Ishikawa (cell line): ENCODE measurements at regions not wholly inside any gene's neighbourhood (a gene's known extent, or its start where the extent isn't known, plus 50 kb on each side); places are given as distances from the start of the nearest gene placed in this dataset.

Experiments
- CEBPB ChIP-seq: IDR thresholded peaks from 2 replicates; pipeline ENCODE4 v1.6.1; 2012
- CREB1 ChIP-seq: IDR thresholded peaks from 2 replicates; pipeline ENCODE4 v1.6.1; 2012; ENCODE audit warnings: low read depth
- EGR1 ChIP-seq: IDR thresholded peaks from 2 replicates; pipeline ENCODE4 v1.6.1; 2012
- EP300 ChIP-seq: IDR thresholded peaks from 2 replicates; pipeline ENCODE4 v1.6.1; 2012; ENCODE audit warnings: borderline replicate concordance
- FOXM1 ChIP-seq: IDR thresholded peaks from 2 replicates; pipeline ENCODE4 v1.6.1; 2012; ENCODE audit warnings: low read depth, borderline replicate concordance
- MAX ChIP-seq: IDR thresholded peaks from 2 replicates; pipeline ENCODE4 v1.6.1; 2012
- NFIC ChIP-seq: IDR thresholded peaks from 2 replicates; pipeline ENCODE4 v1.6.1; 2012
- RAD21 ChIP-seq: IDR thresholded peaks from 2 replicates; pipeline ENCODE4 v1.6.1; 2012; ENCODE audit warnings: low read depth
- TAF1 ChIP-seq: IDR thresholded peaks from 2 replicates; pipeline ENCODE4 v1.6.1; 2012; ENCODE audit warnings: low read depth, mild to moderate bottlenecking
- TCF12 ChIP-seq: IDR thresholded peaks from 2 replicates; pipeline ENCODE4 v1.6.1; 2012; ENCODE audit warnings: low read depth
- TEAD4 ChIP-seq: IDR thresholded peaks from 2 replicates; pipeline ENCODE4 v1.6.1; 2012
- USF1 ChIP-seq: IDR thresholded peaks from 2 replicates; pipeline ENCODE4 v1.6.1; 2012
- YY1 ChIP-seq: IDR thresholded peaks from 2 replicates; pipeline ENCODE4 v1.6.1; 2012; ENCODE audit warnings: low read depth
- ZBTB7A ChIP-seq: IDR thresholded peaks from 2 replicates; pipeline ENCODE4 v1.6.1; 2012; ENCODE audit warnings: low read depth
- TF ChIP-seq, protein P1 (sequence below): IDR thresholded peaks from 2 replicates; pipeline ENCODE4 v1.6.1; 2012; ENCODE audit warnings: low read depth, mild to moderate bottlenecking

GRCh38 chr5:77569409-77569808, 69.1 kb downstream of the OTP start:
- TF ChIP-seq YY1 (no peak), RAD21 (no peak), NFIC (no peak), CREB1 (no peak), CEBPB (no peak)

DNA sequence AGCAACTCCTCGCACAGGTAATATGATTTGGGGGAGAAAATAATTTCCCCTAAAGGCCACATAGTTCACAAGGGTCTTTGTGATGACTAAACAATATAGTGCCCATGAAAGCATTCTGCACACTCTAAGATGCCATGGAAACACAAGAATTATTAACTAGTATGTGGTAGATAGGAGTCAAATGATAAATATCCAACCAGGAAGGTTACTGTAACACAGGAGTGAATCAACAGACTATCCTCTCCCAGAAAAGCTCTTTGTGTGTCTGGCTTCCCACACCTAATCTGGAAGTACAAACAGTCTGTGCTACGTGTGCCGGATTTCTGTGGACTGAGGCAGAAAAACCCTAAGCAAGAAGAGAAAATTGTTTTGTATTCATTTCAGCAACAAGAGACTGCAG, 70.0 kb downstream of the OTP start:
- TF ChIP-seq YY1, result no peak

DNA sequence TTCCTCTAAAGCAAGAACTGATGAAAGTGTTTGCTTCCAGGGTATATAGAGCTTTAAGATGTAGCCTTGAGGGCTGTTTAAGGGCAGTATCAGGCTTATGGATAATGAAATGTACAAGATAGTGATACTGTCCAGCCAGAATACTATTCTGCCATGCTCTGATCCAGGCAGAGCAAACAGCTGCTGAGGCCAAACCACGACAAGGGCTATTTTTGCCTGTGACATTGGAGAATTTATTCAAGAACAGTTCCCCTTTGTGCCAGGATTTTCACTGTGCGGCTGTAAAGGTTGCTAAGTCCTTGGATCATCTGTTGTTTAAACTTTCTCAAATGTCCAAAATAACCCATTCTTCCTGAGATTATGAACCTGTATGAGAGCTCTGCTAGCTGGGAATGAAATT, 70.4 kb downstream of the OTP start:
- TF ChIP-seq FOXM1 (no peak), EGR1 (no peak), USF1 (no peak), TCF12 (no peak), MAX (no peak), NFIC (no peak), ZBTB7A (no peak), YY1 (no peak), TAF1 (no peak), TEAD4 (no peak), CREB1 (no peak), CEBPB (no peak), EP300 (no peak), RAD21 (no peak)
- TF ChIP-seq, protein P1, sequence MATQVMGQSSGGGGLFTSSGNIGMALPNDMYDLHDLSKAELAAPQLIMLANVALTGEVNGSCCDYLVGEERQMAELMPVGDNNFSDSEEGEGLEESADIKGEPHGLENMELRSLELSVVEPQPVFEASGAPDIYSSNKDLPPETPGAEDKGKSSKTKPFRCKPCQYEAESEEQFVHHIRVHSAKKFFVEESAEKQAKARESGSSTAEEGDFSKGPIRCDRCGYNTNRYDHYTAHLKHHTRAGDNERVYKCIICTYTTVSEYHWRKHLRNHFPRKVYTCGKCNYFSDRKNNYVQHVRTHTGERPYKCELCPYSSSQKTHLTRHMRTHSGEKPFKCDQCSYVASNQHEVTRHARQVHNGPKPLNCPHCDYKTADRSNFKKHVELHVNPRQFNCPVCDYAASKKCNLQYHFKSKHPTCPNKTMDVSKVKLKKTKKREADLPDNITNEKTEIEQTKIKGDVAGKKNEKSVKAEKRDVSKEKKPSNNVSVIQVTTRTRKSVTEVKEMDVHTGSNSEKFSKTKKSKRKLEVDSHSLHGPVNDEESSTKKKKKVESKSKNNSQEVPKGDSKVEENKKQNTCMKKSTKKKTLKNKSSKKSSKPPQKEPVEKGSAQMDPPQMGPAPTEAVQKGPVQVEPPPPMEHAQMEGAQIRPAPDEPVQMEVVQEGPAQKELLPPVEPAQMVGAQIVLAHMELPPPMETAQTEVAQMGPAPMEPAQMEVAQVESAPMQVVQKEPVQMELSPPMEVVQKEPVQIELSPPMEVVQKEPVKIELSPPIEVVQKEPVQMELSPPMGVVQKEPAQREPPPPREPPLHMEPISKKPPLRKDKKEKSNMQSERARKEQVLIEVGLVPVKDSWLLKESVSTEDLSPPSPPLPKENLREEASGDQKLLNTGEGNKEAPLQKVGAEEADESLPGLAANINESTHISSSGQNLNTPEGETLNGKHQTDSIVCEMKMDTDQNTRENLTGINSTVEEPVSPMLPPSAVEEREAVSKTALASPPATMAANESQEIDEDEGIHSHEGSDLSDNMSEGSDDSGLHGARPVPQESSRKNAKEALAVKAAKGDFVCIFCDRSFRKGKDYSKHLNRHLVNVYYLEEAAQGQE, result no peak

DNA sequence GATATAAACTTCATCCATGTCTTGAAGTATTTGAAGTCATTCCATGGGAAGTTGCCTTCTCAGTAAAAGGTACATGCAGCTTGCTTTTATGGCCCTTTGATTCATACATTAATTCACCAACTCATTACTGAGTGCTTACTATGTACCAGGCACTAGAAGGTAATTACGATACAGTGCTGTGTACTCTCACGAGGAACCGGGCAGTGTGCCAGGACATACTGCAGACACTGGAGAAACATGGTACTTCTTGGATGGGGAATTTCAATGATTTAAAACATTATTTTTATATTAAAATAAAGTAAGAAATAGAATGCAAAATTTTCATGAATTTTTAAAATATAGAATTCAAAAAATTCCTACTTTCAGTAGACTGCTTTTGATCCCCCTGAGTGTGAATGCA, 71.4 kb upstream of the WDR41 start:
- TF ChIP-seq EGR1 (no peak), TEAD4 (no peak), YY1 (no peak), NFIC (no peak), MAX (no peak), ZBTB7A (no peak), FOXM1 (no peak)
- TF ChIP-seq, protein P1, result no peak

- TF ChIP-seq TAF1 (no peak), RAD21 (no peak), USF1 (no peak), TCF12 (no peak), EP300 (no peak), CREB1 (no peak), CEBPB (no peak), TEAD4 (no peak), EGR1 (no peak), ZBTB7A (no peak)
- TF ChIP-seq, protein P1, result no peak
Measured at GRCh38 chr5:77561965-77562364, 69.8 kb upstream of the WDR41 start.
